ENCODE measurements at regions not wholly inside any gene's neighbourhood (a gene's known extent, or its start where the extent isn't known, plus 50 kb on each side); places are given as distances from the start of the nearest gene placed in this dataset.

- Histone ChIP-seq H3K27me3 (peaks cover 63% of the 10 kb centered on the region), H3K9me3 (no peaks in the 10 kb centered on the region), H3K4me3 (no peak overlapping the region), H3K4me1 (peaks cover 0 to 15% (median 0%) of the 10 kb centered on the region in 3 donors), H3K36me3 (no peaks in the 10 kb centered on the region), H3K27ac (no peak overlapping the region)
- ATAC-seq = no peak
- TF ChIP-seq POLR2A (IDR thresholded peaks at IDR 0.05) = no peak
- no peak for TF ChIP-seq POLR2AphosphoS5 (IDR thresholded peaks at IDR 0.05)
- no peak for TF ChIP-seq EP300 (IDR thresholded peaks at IDR 0.05)
- TF ChIP-seq CTCF (IDR thresholded peaks at IDR 0.05) = no peak
- 88 to 95% methylated on average over 4 to 7 of the region's 20 CpGs for WGBS, 2 donors (ENCODE audit: low coverage in 1 of 2)
Measured at GRCh38 chr20:62527781-62528180, 52.0 kb upstream of the GATA5 start.

- peaks cover 0 to 9% (median 0%) of the 10 kb centered on the region in 3 donors for H3K4me1 ChIP-seq
- ATAC-seq = no peak
- WGBS, 2 donors (ENCODE audit: low coverage in 1 of 2) = 75 to 83% methylated on average over 1 to 12 of the region's 25 CpGs
- no peaks in the 10 kb centered on the region for H3K9me3 ChIP-seq
- H3K4me3 ChIP-seq = no peak overlapping the region
- no peaks in the 10 kb centered on the region for H3K36me3 ChIP-seq
- TF ChIP-seq CTCF (IDR thresholded peaks at IDR 0.05) (no peak), EP300 (IDR thresholded peaks at IDR 0.05) (no peak), POLR2A (IDR thresholded peaks at IDR 0.05) (no peak), POLR2AphosphoS5 (IDR thresholded peaks at IDR 0.05) (no peak)
- H3K27me3 ChIP-seq = peaks cover 53% of the 10 kb centered on the region
- H3K27ac ChIP-seq = no peak overlapping the region
Measured at GRCh38 chr20:62528983-62529891, 53.4 kb upstream of the GATA5 start.

GRCh38 chr20:62529896-62530642, 54.3 kb upstream of the GATA5 start:
- H3K4me1 ChIP-seq = peaks cover 0 to under 1% (median 0%) of the 10 kb centered on the region in 3 donors
- peaks cover 46% of the 10 kb centered on the region for H3K27me3 ChIP-seq
- H3K9me3 ChIP-seq = no peaks in the 10 kb centered on the region
- no peaks in the 10 kb centered on the region for H3K36me3 ChIP-seq
- TF ChIP-seq CTCF (IDR thresholded peaks at IDR 0.05) (no peak), EP300 (IDR thresholded peaks at IDR 0.05) (no peak), POLR2A (IDR thresholded peaks at IDR 0.05) (no peak), POLR2AphosphoS5 (IDR thresholded peaks at IDR 0.05) (no peak)
- no peak for ATAC-seq
- no peak overlapping the region for H3K27ac ChIP-seq
- H3K4me3 ChIP-seq = no peak overlapping the region
- 59% methylated on average over 5 of the region's 25 CpGs; no CpG with 5 or more reads in 1 of the 2 donors for WGBS, 2 donors (ENCODE audit: low coverage in 1 of 2)

- ATAC-seq = no peak
- peaks cover 40% of the 10 kb centered on the region for H3K27me3 ChIP-seq
- WGBS, 2 donors (ENCODE audit: low coverage in 1 of 2) = 89% methylated on average over 9 of the region's 16 CpGs; no CpG with 5 or more reads in 1 of the 2 donors
Measured at GRCh38 chr20:62530643-62531032, 54.8 kb upstream of the GATA5 start.

More at GRCh38 chr20:62530643-62531032, 54.8 kb upstream of the GATA5 start:
- H3K27ac ChIP-seq = no peak overlapping the region
- no peaks in the 10 kb centered on the region for H3K4me1 ChIP-seq
- TF ChIP-seq POLR2A (IDR thresholded peaks at IDR 0.05) = no peak
- TF ChIP-seq CTCF (IDR thresholded peaks at IDR 0.05) = no peak
- no peak for TF ChIP-seq EP300 (IDR thresholded peaks at IDR 0.05)
- no peak for TF ChIP-seq POLR2AphosphoS5 (IDR thresholded peaks at IDR 0.05)
- H3K9me3 ChIP-seq = no peaks in the 10 kb centered on the region
- H3K36me3 ChIP-seq = no peaks in the 10 kb centered on the region
- H3K4me3 ChIP-seq = no peak overlapping the region
